Keratinocyte (primary cell): ENCODE measurements at regions not wholly inside any gene's neighbourhood (a gene's known extent, or its start where the extent isn't known, plus 50 kb on each side); places are given as distances from the start of the nearest gene placed in this dataset.
"Not testable (repeated sequence)": the region's sequence is repeated elsewhere in the genome, so short reads cannot be mapped to it uniquely, and the experiment has no call there.

Experiments used
- CTCF ChIP-seq, 3 experiments: IDR thresholded peaks in 1 of 3; conservative IDR thresholded peaks in 1 of 3; optimal IDR thresholded peaks in 1 of 3; 2 replicates in 2 of 3; 3 replicates in 1 of 3; pipeline versions ENCODE3 to v1.5.1; 2011; ENCODE audit warnings: low read length in 3 of 3, mild to moderate bottlenecking in 3 of 3, moderate library complexity in 2 of 3, control low read depth in 1 of 3, inconsistent platforms in 1 of 3; ENCODE audit not compliant: insufficient read depth in 2 of 3; ENCODE audit errors: extremely low read depth in 1 of 3
- EZH2 ChIP-seq: IDR thresholded peaks from one replicate; pipeline ENCODE4 v1.6.1; 2012; ENCODE audit warnings: inconsistent platforms, mild to moderate bottlenecking, low read length, moderate library complexity

GRCh38 chrX:80574486-80575086 is 154.3 kb downstream of the TENT5D start:
- not testable (repeated sequence) for TF ChIP-seq CTCF (optimal IDR thresholded peaks at IDR 0.05 in 1 of 3, IDR thresholded peaks at IDR 0.05 in 1 of 3, conservative IDR thresholded peaks at IDR 0.05 in 1 of 3; ENCODE audit: extremely low read depth in 1 of 3, insufficient read depth in 2 of 3, low read length in 3 of 3); EZH2
